HUDEP-2 (cell line): ENCODE measurements at regions not wholly inside any gene's neighbourhood (a gene's known extent, or its start where the extent isn't known, plus 50 kb on each side); places are given as distances from the start of the nearest gene placed in this dataset.

Source experiments
- DNase-seq, 76 experiments: peaks; one replicate each; lab custom pipeline; 2025; ENCODE audit not compliant: unreplicated experiment in 76 of 76; lab: John Stamatoyannopoulos, UW

GRCh38 chr1:239675735-239676134 lies 289.4 kb downstream of the CHRM3 start:
- DNase-seq, result no peak

GRCh38 chr1:239676522-239677273 lies 290.3 kb downstream of the CHRM3 start:
- no peak for DNase-seq

GRCh38 chr1:239677362-239677761 lies 291.0 kb downstream of the CHRM3 start:
- DNase-seq, result no peak

DNA sequence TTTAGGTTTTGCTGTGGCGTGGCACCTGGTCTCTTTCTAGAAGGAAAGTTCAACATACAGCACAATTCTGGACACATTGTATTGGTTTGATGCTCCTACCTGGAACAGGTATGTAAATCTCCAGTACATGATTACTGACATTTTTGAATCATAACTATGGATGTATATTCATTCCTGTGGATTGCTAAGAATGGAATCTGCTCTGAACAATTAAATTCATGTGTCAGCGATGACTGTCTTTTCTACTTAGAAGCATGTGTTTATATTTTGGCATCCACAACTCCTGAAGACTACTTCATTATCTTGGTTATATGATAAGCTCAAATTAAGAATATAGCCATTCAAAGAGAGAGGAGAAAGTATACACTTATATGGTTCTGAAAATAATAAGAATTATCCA lies 291.8 kb downstream of the CHRM3 start:
- DNase-seq, result no peak

DNA sequence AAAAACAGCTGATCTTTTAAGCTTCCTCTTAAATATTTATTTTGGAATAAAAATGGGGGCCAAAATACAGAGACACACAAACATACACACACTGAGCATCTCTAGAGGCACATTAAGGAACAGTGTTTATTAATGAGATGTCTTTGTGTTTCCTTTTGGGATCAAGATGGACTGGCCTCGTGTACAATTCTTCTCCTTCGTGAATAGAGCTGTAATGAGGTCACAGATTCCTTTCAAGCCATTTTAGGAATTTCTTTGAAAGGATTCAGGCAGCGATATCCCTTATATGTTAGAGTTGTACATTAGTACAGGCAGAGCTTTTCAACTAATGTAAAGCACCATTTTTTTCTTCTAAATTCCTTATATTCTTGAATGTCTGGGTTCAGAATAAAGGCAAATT lies 295.7 kb downstream of the CHRM3 start:
- DNase-seq, result no peak

DNA sequence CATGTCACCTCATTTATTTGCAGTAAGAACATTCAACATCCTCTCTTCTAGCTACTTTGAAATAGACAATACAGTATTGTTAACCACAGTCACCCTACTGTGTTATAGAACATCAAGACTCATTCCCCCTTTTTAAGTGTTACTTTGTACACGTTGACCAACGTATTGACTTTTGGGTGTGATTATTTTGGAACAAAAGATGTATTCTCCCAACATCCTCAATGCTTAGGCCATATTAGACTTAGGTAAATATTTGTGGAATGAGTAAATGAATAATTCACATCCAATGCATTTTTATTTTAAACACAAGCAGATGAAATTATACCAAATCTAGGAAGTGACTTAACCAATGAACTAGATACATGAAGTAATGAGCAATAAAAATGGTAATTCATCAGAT lies 296.6 kb downstream of the CHRM3 start:
- no peak for DNase-seq

DNA sequence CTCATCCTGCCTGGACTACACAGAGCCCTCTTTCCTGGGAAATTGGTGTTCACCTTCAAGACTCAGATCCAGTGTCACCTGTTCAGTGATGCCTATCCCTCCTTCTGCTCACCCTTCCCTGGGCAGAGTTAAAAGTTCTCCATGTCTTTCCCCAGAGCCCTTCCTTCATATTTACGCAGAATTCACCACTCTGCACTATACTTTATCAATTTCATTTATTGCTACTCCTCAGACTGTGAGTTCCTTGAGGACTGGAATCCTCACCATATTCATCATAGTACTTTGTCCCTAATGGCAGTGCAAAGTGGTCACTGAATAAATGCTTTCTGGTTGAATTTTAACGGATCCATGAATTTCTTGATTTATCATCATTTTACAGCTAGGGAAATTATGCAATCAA lies 300.0 kb downstream of the CHRM3 start:
- no peak for DNase-seq

- no peak for DNase-seq
These were observed 309.9 kb downstream of the CHRM3 start for GRCh38 chr1:239696317-239696716.

DNA sequence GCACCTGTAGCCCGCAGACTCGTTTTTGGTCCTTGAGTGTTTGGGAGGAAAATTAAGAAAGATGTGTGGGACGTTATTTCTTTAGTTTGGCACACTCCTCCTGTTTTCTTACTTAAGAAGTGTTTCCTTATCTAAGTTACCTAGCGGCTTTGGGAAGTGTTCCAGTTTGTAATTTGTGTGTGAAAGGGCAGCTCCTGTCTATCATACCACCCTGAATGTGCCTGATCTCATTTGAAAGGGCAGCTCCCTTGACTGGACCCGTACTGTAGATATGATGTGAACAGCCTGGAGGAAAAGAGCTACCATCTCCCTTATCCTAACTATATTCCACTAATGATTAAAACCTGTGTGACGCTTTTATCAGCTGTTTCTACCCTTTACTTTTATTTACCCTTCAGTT lies 314.3 kb downstream of the CHRM3 start:
- no peak for DNase-seq

GRCh38 chr1:239703075-239703474 lies 316.7 kb downstream of the CHRM3 start:
- DNase-seq, result no peak

DNA sequence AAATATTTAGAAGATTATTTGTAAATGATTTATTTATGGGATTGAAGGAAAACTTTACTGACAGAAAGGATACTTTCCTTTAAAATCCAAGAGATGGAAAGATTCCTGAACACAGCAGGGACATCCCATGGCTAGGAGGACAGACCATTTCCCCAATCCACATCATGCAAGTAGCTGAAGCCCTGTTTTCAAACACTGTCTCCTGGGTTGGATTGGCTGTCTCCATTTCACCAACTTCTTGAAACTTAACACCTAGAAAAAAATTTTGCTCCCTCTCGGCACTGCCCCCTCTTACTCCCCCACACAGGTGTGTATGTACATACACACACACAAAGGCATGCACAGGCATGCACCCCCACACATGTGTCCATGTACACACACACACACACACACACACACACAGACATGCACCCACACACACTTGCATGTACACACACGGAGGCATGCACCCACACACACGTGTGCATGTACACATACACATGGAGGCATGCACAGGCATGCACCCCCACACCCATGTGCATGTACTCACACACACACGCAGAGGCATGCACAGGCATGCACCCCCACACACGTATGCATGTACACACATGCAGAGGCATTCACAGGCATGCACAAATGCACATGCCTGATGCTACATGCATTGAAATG lies 320.0 kb downstream of the CHRM3 start:
- no peak for DNase-seq

DNA sequence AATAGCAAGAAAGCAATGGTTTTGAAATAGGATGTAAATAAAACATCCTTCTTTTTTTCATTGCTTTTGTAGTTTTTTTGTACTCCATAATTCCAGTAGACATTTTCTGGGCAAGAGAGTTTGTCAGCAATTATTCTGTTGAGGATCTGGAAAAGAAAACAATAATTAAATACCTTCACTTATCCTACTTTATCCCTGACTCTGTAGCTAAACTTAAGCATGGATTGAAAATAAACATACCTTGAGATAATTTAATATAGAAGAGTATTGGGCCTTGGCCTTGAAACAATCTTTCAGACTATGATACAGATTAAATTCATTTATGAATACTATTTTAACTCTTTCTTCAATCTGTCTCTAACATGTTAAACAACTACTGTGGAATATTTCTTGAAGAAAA lies 321.2 kb downstream of the CHRM3 start:
- no peak for DNase-seq

- no peak for DNase-seq
These were observed 322.3 kb downstream of the CHRM3 start for GRCh38 chr1:239708622-239709021.

GRCh38 chr1:239711768-239712167 lies 325.4 kb downstream of the CHRM3 start:
- no peak for DNase-seq

GRCh38 chr1:239717097-239717917 lies 330.9 kb downstream of the CHRM3 start:
- DNase-seq, result no peak

DNA sequence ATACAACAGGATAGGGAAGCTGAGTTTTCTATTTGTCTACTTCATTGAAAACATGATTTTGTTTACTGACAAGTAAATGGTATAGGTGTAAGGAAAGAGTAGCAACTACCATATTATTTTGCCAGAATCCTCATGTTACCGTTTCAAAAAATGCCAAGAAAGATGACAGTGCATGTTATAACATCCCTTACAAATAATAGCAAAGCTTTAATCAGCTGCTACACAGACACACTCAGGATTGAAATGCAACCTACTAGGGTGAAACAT lies 331.5 kb downstream of the CHRM3 start:
- no peak for DNase-seq

DNA sequence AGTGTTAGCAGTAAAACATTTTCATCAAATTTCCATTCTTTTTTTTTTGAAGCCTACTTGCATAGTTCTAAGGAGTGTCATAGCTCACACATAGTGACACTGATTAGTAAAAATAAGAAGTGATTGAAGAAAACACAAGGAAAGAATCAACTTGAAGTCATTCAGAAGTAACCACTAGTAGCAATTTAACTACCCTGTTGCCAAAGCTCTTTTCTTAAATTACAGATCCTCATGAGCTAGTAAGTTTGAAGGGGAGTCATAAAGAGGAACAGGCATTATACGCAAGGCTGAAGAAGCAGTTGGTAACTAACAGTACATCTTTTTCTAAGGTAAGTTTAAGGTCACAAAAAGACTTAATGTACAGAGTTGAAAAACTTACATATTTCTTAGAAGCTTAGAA lies 332.2 kb downstream of the CHRM3 start:
- DNase-seq, result no peak

- DNase-seq, result no peak
These were observed 332.7 kb downstream of the CHRM3 start for GRCh38 chr1:239718997-239719628.

GRCh38 chr1:239719642-239720258 lies 333.4 kb downstream of the CHRM3 start:
- DNase-seq, result no peak

GRCh38 chr1:239722035-239722434 lies 335.7 kb downstream of the CHRM3 start:
- DNase-seq, result no peak

- DNase-seq, result no peak
These were observed 337.5 kb downstream of the CHRM3 start for GRCh38 chr1:239723776-239724367.
